ENCODE measurements at regions not wholly inside any gene's neighbourhood (a gene's known extent, or its start where the extent isn't known, plus 50 kb on each side); places are given as distances from the start of the nearest gene placed in this dataset.

GRCh38 chr18:29982218-29982617 lies 1060.3 kb downstream of the DSC3 start:
- FAIRE-seq (no peak), ATAC-seq (no peak), DNase-seq (ENCODE audit: low read depth, low spot score) (no peak)
- WGBS (ENCODE audit: insufficient coverage, insufficient replicate concordance, low lambda C conversion rate, missing lambda C conversion rate), result 4% methylated on average over 1 of the region's 1 CpG
- Histone ChIP-seq H3K79me2 (ENCODE audit: control insufficient read depth, insufficient read depth, low read length) (no peaks in the 10 kb centered on the region), H3K4me2 (ENCODE audit: control insufficient read depth, insufficient read depth) (no peak overlapping the region), H3K4me3 (no peak overlapping the region), H3K4me1 (ENCODE audit: control insufficient read depth, insufficient read depth, low read length) (no peaks in the 10 kb centered on the region), H3K9me3 (replicated peaks; ENCODE audit: control insufficient read depth, insufficient read depth, low read length) (no peaks in the 10 kb centered on the region), H2AFZ (ENCODE audit: control insufficient read depth, low read depth, low read length) (no peak overlapping the region), H3K27ac (ENCODE audit: control insufficient read depth, insufficient read depth) (no peak overlapping the region), H3K36me3 (ENCODE audit: control insufficient read depth in 2 of 2, insufficient read depth in 2 of 2, low read length in 1 of 2) (no peaks in the 10 kb centered on the region), H3K27me3 (replicated peaks in 1 of 2; ENCODE audit: control insufficient read depth in 2 of 2, insufficient read depth in 2 of 2, low read length in 1 of 2) (no peaks in the 10 kb centered on the region), H3K9ac (ENCODE audit: control insufficient read depth, insufficient read depth, low read length) (no peak overlapping the region), H4K20me1 (ENCODE audit: control insufficient read depth, insufficient read depth) (no peaks in the 10 kb centered on the region)
- TF ChIP-seq E2F4 (IDR thresholded peaks at IDR 0.05; ENCODE audit: low read depth, low read length), result no peak
- no peak for TF ChIP-seq RBBP5 (conservative IDR thresholded peaks at IDR 0.05)
- TF ChIP-seq ZBTB4 (CRISPR knock-in tag; IDR thresholded peaks at IDR 0.05), result no peak
- TF ChIP-seq POU2F2 (IDR thresholded peaks at IDR 0.05; ENCODE audit: borderline replicate concordance, low read depth, low read length), result no peak
- TF ChIP-seq SMC3 (IDR thresholded peaks at IDR 0.05; ENCODE audit: borderline replicate concordance, low read length), result no peak
- no peak for TF ChIP-seq DPF2 (IDR thresholded peaks at IDR 0.05)
- TF ChIP-seq LARP7 (IDR thresholded peaks at IDR 0.05), result no peak
- TF ChIP-seq NR2C1 (IDR thresholded peaks at IDR 0.05), result no peak
- no peak for TF ChIP-seq ZBTB40 (IDR thresholded peaks at IDR 0.05; ENCODE audit: borderline replicate concordance)
- intact Hi-C loops (cut with micrococcal nuclease; ENCODE audit: unreplicated experiment) (no loop called here), in situ Hi-C loops (cut with MboI) (no loop called here)
- BruUV-seq (replicated peaks), result no TSS peak
- ChIA-PET SMC1A (ENCODE audit: uncharacterized antibody, unreplicated experiment) (no interaction called here), POLR2A (no interaction called here), RAD21 (ENCODE audit: unreplicated experiment) (no interaction called here), CTCF (no interaction called here)
